C4-2B (cell line): ENCODE measurements at regions not wholly inside any gene's neighbourhood (a gene's known extent, or its start where the extent isn't known, plus 50 kb on each side); places are given as distances from the start of the nearest gene placed in this dataset.

ENCODE experiments used
- CTCF ChIP-seq: fragments of 450-650 bp; conservative IDR thresholded peaks from 2 replicates; pipeline ENCODE4 v1.5.1; 2017; ENCODE audit warnings: mild to moderate bottlenecking
- ZFX ChIP-seq: fragments of 450-650 bp; IDR thresholded peaks from 2 replicates; pipeline ENCODE4 v1.6.1; 2017

GRCh38 chr7:106464651-106465050 is 179.9 kb upstream of the NAMPT start:
- TF ChIP-seq CTCF, result no peak
- no peak for TF ChIP-seq ZFX
